Activated naive CD4-positive, alpha-beta T cell treated with anti-CD3 and anti-CD28 coated beads for 36 hours (primary cell): ENCODE measurements at regions not wholly inside any gene's neighbourhood (a gene's known extent, or its start where the extent isn't known, plus 50 kb on each side); places are given as distances from the start of the nearest gene placed in this dataset.
"Not testable (repeated sequence)": the region's sequence is repeated elsewhere in the genome, so short reads cannot be mapped to it uniquely, and the experiment has no call there.

Experiments
- CTCF ChIA-PET: fragments of 350-600 bp; sonication (Branson Sonifier 250); formaldehyde crosslinking; loops from one replicate; lab custom pipeline; 2021; ENCODE audit warnings: antibody characterized with exemption; lab: Charles Lee
- DNase-seq: peaks from one replicate; pipeline ENCODE4 v3.0.0-alpha.2; 2020
- H3K27ac Mint-ChIP-seq: one replicate; pipeline ENCODE4 v1.8.0; 2021; ENCODE audit warnings: mild to moderate bottlenecking, mixed read lengths
- H3K27me3 Mint-ChIP-seq: one replicate; pipeline ENCODE4 v1.8.0; 2021; ENCODE audit warnings: low read depth, mixed read lengths
- H3K36me3 Mint-ChIP-seq: one replicate; pipeline ENCODE4 v1.8.0; 2021; ENCODE audit warnings: low read depth, mixed read lengths
- H3K4me1 Mint-ChIP-seq: one replicate; pipeline ENCODE4 v1.8.0; 2021; ENCODE audit warnings: low read depth, mixed read lengths
- H3K4me3 Mint-ChIP-seq: one replicate; pipeline ENCODE4 v1.8.0; 2021; ENCODE audit warnings: mild to moderate bottlenecking, moderate library complexity, mixed read lengths
- H3K9me3 Mint-ChIP-seq: one replicate; pipeline ENCODE4 v1.8.0; 2021; ENCODE audit warnings: mixed read lengths
- intact Hi-C: fragments of 100-400 bp; cut with micrococcal nuclease; formaldehyde crosslinking; loops from one replicate; pipeline ENCODE4 v1.15.1; 2023

GRCh38 chr1:233738850-233739249 lies 124.9 kb downstream of the KCNK1 start:
- intact Hi-C loops: no loop called here
- peaks cover 5% of the 10 kb centered on the region for H3K27me3 Mint-ChIP-seq

GRCh38 chr1:233744779-233745513 lies 131.0 kb downstream of the KCNK1 start:
- Mint-ChIP-seq H3K27ac (no peak overlapping the region), H3K36me3 (no peaks in the 10 kb centered on the region), H3K4me3 (no peak overlapping the region), H3K27me3 (peaks cover 13% of the 10 kb centered on the region), H3K4me1 (no peaks in the 10 kb centered on the region), H3K9me3 (no peaks in the 10 kb centered on the region)
- CTCF ChIA-PET: interaction anchor here (0.6 kb wide), 1 partner anchor 573 kb away, joined by 3 read pairs; no protein-coding TSS in a partner anchor
- intact Hi-C loops: no loop called here
- DNase-seq: no peak

More at GRCh38 chr1:233738850-233739249, 124.9 kb downstream of the KCNK1 start:
- no peaks in the 10 kb centered on the region for H3K36me3 Mint-ChIP-seq
- CTCF ChIA-PET: no interaction called here
- H3K9me3 Mint-ChIP-seq: no peaks in the 10 kb centered on the region
- no peak for DNase-seq
- no peaks in the 10 kb centered on the region for H3K4me1 Mint-ChIP-seq
- no peak overlapping the region for H3K4me3 Mint-ChIP-seq
- no peak overlapping the region for H3K27ac Mint-ChIP-seq

GRCh38 chr1:233750139-233750538 lies 136.2 kb downstream of the KCNK1 start:
- no peaks in the 10 kb centered on the region for H3K9me3 Mint-ChIP-seq
- DNase-seq: no peak
- no peaks in the 10 kb centered on the region for H3K36me3 Mint-ChIP-seq
- CTCF ChIA-PET: no interaction called here
- no peak overlapping the region for H3K4me3 Mint-ChIP-seq
- intact Hi-C loops: no loop called here
- H3K27ac Mint-ChIP-seq: no peak overlapping the region
- H3K4me1 Mint-ChIP-seq: no peaks in the 10 kb centered on the region
- H3K27me3 Mint-ChIP-seq: peaks cover 10% of the 10 kb centered on the region

- intact Hi-C loops: no loop called here
- Mint-ChIP-seq H3K27me3 (peaks cover 4% of the 10 kb centered on the region), H3K4me3 (no peak overlapping the region), H3K9me3 (no peaks in the 10 kb centered on the region), H3K27ac (no peak overlapping the region), H3K36me3 (no peaks in the 10 kb centered on the region), H3K4me1 (no peaks in the 10 kb centered on the region)
- CTCF ChIA-PET: interaction anchor here (1.0 kb wide), 1 partner anchor 319 kb away, joined by 4 read pairs; no protein-coding TSS in a partner anchor
- no peak for DNase-seq
Observed at GRCh38 chr1:233759665-233760064, 144.8 kb upstream of the SLC35F3 start.

GRCh38 chr1:233764304-233764703 lies 140.2 kb upstream of the SLC35F3 start:
- H3K36me3 Mint-ChIP-seq, intact Hi-C loops, DNase-seq, H3K9me3 Mint-ChIP-seq, CTCF ChIA-PET, H3K4me1 Mint-ChIP-seq, H3K27ac Mint-ChIP-seq, H3K4me3 Mint-ChIP-seq: not testable (repeated sequence)
- peaks cover 12% of the 10 kb centered on the region for H3K27me3 Mint-ChIP-seq

- intact Hi-C loops: no loop called here
- DNase-seq: no peak
- CTCF ChIA-PET: no interaction called here
- Mint-ChIP-seq H3K27ac (no peak overlapping the region), H3K4me1 (no peaks in the 10 kb centered on the region), H3K9me3 (peaks cover 9% of the 10 kb centered on the region), H3K4me3 (no peak overlapping the region), H3K36me3 (no peaks in the 10 kb centered on the region), H3K27me3 (peaks cover 21% of the 10 kb centered on the region)
Observed at GRCh38 chr1:233777566-233777965, 126.9 kb upstream of the SLC35F3 start.

- CTCF ChIA-PET: no interaction called here
- Mint-ChIP-seq H3K36me3 (no peaks in the 10 kb centered on the region), H3K27me3 (peaks cover 19% of the 10 kb centered on the region), H3K9me3 (peaks cover 9% of the 10 kb centered on the region), H3K4me1 (no peaks in the 10 kb centered on the region), H3K4me3 (no peak overlapping the region), H3K27ac (no peak overlapping the region)
- intact Hi-C loops: no loop called here
- DNase-seq: no peak
Observed at GRCh38 chr1:233780049-233780448, 124.4 kb upstream of the SLC35F3 start.

GRCh38 chr1:233782937-233783586 lies 121.4 kb upstream of the SLC35F3 start:
- no peaks in the 10 kb centered on the region for H3K4me1 Mint-ChIP-seq
- intact Hi-C loops: no loop called here
- peaks cover 9% of the 10 kb centered on the region for H3K9me3 Mint-ChIP-seq
- H3K27ac Mint-ChIP-seq: no peak overlapping the region
- H3K4me3 Mint-ChIP-seq: no peak overlapping the region
- DNase-seq: no peak
- peaks cover 20% of the 10 kb centered on the region for H3K27me3 Mint-ChIP-seq
- no peaks in the 10 kb centered on the region for H3K36me3 Mint-ChIP-seq
- CTCF ChIA-PET: no interaction called here

- H3K27me3 Mint-ChIP-seq: peaks cover 29% of the 10 kb centered on the region
- no peaks in the 10 kb centered on the region for H3K36me3 Mint-ChIP-seq
- no peaks in the 10 kb centered on the region for H3K9me3 Mint-ChIP-seq
- CTCF ChIA-PET: interaction anchor here (0.7 kb wide), 1 partner anchor 484 kb away, joined by 3 read pairs; no protein-coding TSS in a partner anchor
- no peak overlapping the region for H3K27ac Mint-ChIP-seq
- H3K4me1 Mint-ChIP-seq: no peaks in the 10 kb centered on the region
- DNase-seq: no peak
- no peak overlapping the region for H3K4me3 Mint-ChIP-seq
- intact Hi-C loops: no loop called here
Observed at GRCh38 chr1:233787599-233787998, 116.9 kb upstream of the SLC35F3 start.

GRCh38 chr1:233788687-233789086 lies 115.8 kb upstream of the SLC35F3 start:
- Mint-ChIP-seq H3K4me1 (no peaks in the 10 kb centered on the region), H3K36me3 (no peaks in the 10 kb centered on the region), H3K27ac (no peak overlapping the region), H3K4me3 (no peak overlapping the region), H3K27me3 (peaks cover 27% of the 10 kb centered on the region), H3K9me3 (peaks cover 2% of the 10 kb centered on the region)
- intact Hi-C loops: no loop called here
- DNase-seq: no peak
- CTCF ChIA-PET: no interaction called here

GRCh38 chr1:233790121-233790520 lies 114.4 kb upstream of the SLC35F3 start:
- Mint-ChIP-seq H3K9me3 (peaks cover 4% of the 10 kb centered on the region), H3K36me3 (no peaks in the 10 kb centered on the region), H3K27me3 (peaks cover 22% of the 10 kb centered on the region), H3K4me3 (no peak overlapping the region), H3K27ac (no peak overlapping the region), H3K4me1 (no peaks in the 10 kb centered on the region)
- CTCF ChIA-PET: no interaction called here
- DNase-seq: no peak
- intact Hi-C loops: loop anchor here (5.0 to 10.0 kb wide), 2 partner anchors 277 to 425 kb away; no protein-coding TSS in a partner anchor

- DNase-seq: peak; percentile 38
- Mint-ChIP-seq H3K4me1 (no peaks in the 10 kb centered on the region), H3K27ac (no peak overlapping the region), H3K36me3 (no peaks in the 10 kb centered on the region), H3K4me3 (no peak overlapping the region), H3K9me3 (peaks cover 4% of the 10 kb centered on the region), H3K27me3 (peaks cover 22% of the 10 kb centered on the region)
- CTCF ChIA-PET: interaction anchor here (0.6 to 1.5 kb wide), 9 partner anchors 17 to 399 kb away, joined by 3 to 7 read pairs (median 3); no protein-coding TSS in a partner anchor
- intact Hi-C loops: loop anchor here (1.0 to 10.0 kb wide), 7 partner anchors 273 to 487 kb away; no protein-coding TSS in a partner anchor
Observed at GRCh38 chr1:233790662-233791371, 113.7 kb upstream of the SLC35F3 start.
